ENCODE measurements at regions not wholly inside any gene's neighbourhood (a gene's known extent, or its start where the extent isn't known, plus 50 kb on each side); places are given as distances from the start of the nearest gene placed in this dataset.

DNA sequence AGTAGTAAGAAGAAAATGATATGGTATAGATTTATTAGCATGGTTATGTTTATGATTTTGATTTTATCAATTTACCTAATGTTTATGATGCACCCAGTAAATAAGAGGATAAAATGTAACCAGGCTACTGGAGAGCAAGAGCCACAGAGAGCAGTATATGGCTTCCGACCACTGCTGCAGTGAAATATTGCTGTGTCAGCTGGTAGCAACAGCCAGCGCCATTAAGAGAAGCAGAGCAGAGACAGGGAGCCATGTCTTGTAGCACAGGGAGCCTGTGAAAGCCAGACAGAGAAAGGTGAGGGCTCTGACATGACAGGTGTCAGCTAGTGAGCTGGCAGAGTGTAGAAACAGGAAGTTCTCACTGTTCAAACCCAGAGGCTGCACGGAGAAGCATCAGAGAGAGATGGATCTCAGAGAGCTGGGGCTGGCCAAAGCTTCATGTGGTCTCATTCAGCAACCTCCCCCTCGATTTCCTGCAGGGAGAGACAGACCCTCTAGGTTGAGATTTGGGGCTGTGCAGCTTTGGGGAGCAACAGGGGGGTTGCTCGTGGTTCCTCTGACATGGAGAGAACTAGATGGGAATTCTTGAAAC is 202.1 kb downstream of the MED10 start:
- TF ChIP-seq, protein P1, sequence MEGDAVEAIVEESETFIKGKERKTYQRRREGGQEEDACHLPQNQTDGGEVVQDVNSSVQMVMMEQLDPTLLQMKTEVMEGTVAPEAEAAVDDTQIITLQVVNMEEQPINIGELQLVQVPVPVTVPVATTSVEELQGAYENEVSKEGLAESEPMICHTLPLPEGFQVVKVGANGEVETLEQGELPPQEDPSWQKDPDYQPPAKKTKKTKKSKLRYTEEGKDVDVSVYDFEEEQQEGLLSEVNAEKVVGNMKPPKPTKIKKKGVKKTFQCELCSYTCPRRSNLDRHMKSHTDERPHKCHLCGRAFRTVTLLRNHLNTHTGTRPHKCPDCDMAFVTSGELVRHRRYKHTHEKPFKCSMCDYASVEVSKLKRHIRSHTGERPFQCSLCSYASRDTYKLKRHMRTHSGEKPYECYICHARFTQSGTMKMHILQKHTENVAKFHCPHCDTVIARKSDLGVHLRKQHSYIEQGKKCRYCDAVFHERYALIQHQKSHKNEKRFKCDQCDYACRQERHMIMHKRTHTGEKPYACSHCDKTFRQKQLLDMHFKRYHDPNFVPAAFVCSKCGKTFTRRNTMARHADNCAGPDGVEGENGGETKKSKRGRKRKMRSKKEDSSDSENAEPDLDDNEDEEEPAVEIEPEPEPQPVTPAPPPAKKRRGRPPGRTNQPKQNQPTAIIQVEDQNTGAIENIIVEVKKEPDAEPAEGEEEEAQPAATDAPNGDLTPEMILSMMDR (IDR thresholded peaks at IDR 0.05; ENCODE audit: insufficient read depth, low read depth, low read length) = no peak
- TF ChIP-seq EZH2 (IDR thresholded peaks at IDR 0.05; ENCODE audit: insufficient read depth, low read length) = no peak
